Gastroesophageal sphincter (tissue), 3 donors: ENCODE measurements at regions not wholly inside any gene's neighbourhood (a gene's known extent, or its start where the extent isn't known, plus 50 kb on each side); places are given as distances from the start of the nearest gene placed in this dataset.

Experiments
- CTCF ChIP-seq, 4 experiments: fragments of 200-600 bp in 2 of 4; fragments of 450-650 bp in 2 of 4; sonication (generic) in 1 of 4; IDR thresholded peaks; one replicate each; pipeline ENCODE4 v1.5.1; 2017 to 2019; ENCODE audit warnings: antibody characterized with exemption in 4 of 4, mild to moderate bottlenecking in 2 of 4, moderate library complexity in 2 of 4
- POLR2A ChIP-seq, 2 donors: fragments of 450-650 bp; IDR thresholded peaks; one replicate each; pipeline ENCODE4 v1.6.1; 2017; ENCODE audit warnings: antibody characterized with exemption in 2 of 2, mild to moderate bottlenecking in 2 of 2, moderate library complexity in 1 of 2
- POLR2AphosphoS5 ChIP-seq: sonication (generic); formaldehyde crosslinking; IDR thresholded peaks from one replicate; pipeline ENCODE4 v1.6.1; 2017; ENCODE audit warnings: antibody characterized with exemption

- TF ChIP-seq POLR2AphosphoS5 (no peak), CTCF (IDR thresholded peaks at IDR 0.05) (no peak), POLR2A (IDR thresholded peaks at IDR 0.05) (no peak)
These were observed 336.4 kb upstream of the GRM7 start for GRCh38 chr3:6524479-6524878.
